Stimulated activated CD8-positive, alpha-beta memory T cell treated with anti-CD3 and anti-CD28 coated beads, Interleukin-12 subunit alpha, Interleukin-12 subunit beta, amount 100 ng/mL, for 24 hours (primary cell): ENCODE measurements at regions not wholly inside any gene's neighbourhood (a gene's known extent, or its start where the extent isn't known, plus 50 kb on each side); places are given as distances from the start of the nearest gene placed in this dataset.
"Not testable (repeated sequence)": the region's sequence is repeated elsewhere in the genome, so short reads cannot be mapped to it uniquely, and the experiment has no call there.

Experiments used
- DNase-seq: peaks from one replicate; pipeline ENCODE4 v3.0.0-alpha.2; 2020; ENCODE audit errors: extremely low read depth

DNA sequence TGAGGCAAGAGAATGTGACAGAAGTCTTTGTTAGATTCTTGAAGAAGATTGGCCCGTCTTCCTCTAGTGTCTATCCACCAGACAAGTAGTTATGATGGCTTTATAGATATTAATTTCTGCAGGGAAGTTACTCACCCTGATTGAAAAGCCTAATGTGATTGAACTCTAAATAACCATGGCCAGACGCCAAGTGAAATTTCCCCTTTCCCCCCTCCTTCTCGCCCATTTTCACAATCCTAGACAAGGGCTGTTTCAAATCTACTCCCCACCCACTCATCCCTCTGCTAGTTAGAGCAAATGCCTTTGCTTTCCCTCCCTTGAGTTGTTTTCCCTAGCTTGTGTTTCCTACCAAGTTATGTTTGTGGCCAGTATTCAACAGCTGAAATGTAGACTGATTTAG lies 182.5 kb downstream of the TMEM167A start:
- no peak for DNase-seq

DNA sequence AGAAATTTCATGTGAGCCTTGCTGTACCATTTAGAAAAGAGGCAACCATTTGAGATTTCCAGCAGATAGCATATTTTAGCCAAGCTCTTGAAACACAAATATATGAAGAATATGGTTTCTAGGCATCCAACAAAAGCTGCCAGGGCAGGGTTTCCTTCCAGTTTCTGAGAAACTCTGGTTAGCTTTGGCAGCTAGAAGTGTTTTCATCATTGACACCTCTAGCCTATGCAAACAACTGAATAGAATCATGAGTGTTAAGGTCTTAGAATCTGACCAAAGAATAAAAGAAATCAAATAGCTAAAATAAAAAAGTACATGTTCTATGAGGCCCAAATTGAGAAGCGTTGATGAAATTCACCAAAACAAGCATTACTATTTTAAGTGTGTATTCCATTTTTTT lies 188.1 kb downstream of the TMEM167A start:
- no peak for DNase-seq

DNA sequence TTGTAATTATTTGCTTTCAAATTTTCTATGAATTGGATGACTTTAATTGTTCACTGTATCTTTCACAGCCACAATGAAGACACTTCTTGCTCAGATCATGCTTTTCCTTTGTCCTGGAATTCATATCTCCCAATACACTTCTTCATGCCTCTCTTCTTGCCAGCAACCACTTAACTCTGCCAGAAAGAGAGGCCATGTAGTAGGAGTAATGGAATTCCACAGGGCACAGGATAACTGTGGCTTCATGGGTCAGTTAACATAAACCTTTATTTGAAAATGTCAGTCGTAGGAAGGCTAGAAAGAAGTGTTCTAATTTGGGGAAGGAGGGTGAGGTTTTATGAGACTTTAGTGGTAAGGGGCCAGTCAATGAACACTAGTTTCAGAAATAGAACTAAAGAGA lies 190.3 kb downstream of the TMEM167A start:
- no peak for DNase-seq

DNA sequence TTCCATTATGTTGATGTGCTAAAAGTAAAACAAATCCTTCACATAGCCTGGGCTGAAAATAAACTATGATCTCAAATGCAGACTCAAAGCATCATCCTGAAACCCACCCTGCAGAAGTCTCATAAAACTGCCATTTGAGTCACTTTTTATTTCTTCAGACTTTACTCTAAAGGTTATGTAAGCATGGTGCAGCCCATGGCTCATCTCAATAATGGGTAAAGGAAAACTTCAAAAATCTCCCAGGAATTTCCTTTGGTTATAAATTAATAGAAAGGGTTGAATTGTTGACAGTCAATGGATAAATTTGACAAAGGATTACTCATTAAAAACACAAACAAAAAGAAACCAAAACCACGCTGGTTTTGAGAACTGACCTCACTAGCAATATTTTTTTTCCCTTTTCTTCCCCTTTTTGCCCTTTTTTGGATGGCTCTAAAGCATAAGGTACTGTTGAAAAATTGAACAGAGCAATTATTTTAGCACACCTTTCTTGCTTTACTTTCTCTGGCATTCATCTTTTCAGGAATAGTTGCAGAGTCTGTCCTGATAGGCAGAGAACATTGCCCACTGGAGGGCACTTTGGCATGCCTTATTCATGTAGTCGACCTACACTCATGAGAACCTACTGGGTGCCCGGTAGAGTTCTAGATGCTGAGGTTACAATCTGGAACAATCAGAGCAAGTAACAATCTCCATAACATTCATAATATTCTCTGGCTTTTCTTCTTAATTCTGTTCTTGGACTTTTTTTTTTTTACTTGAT lies 191.4 kb downstream of the TMEM167A start:
- no peak for DNase-seq

DNA sequence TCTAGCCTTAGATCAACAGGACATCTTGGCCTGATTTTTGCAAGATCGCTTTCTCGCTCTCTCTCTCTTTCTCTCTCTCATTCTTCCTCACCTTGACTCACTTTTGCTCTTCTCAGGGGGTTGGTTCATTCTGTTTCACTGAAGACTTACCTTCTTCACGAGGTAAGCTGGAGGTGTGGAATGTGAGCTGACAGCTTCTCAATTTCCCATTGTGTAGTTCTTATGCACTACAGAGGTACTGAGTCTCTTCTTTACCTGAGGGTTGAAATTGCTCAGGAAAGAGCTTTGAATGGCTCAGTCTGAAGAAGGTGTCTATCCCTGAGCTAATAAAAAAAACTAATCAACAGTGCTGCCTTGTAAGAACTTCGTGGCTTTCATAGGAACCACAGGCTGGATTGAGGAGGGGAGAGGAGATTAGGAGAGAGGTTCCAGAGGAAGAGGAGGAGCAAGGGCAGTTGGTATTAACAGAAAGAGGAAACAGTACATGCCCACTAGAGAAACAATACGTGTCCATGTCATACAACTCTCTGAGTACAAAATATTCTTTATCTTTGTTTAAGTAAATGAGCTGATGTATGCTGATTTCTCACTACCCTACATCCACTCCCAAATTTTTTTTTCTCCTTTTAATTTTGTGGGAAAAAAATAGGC lies 192.2 kb downstream of the TMEM167A start:
- DNase-seq = no peak

DNA sequence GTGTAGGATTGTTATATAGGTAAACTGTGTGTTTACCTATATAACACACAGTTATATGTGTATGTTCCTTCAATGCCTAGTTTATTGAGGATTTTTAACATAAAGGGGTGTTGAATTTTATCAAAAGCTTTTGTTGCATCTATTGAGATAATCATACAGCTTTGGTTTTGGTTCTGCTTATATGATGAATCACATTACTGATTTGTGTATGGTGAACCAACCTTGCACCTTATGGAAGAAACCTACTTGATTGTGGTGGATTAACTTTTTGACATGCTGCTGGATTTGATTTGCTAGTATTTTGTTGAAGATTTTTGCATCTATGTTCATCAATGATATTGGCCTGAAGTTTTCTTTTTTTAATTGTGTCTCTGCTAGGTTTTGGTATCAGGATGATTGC lies 194.9 kb downstream of the TMEM167A start:
- no peak for DNase-seq

DNA sequence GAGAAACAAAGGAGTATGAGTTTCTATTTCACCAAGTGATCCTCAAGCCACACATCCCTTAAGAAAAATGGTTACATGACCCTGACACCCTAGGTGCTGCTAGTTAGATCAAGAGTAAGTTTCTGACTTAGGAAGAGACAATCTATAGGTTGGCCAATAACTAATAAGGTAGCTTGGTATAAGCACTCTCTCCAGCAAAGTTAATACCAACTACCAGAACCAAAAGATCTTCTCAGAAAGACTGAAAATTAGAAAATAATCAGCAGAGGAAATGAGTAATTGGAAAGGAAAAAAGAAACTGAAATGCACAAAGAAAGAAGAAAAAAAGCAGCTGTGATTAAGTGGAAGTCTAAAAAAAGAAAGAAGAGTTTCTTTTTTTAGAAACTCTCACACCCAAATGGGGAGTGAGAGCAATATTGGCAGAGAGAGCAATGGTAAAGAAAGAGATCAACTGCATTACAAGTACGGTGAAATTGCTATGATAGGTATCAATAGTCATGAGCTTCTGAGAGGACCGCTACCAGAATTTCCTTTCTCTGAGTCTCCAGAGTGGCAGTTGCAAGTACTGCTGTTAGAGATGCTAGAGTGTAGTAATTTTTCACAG lies 195.5 kb downstream of the TMEM167A start:
- no peak for DNase-seq

DNA sequence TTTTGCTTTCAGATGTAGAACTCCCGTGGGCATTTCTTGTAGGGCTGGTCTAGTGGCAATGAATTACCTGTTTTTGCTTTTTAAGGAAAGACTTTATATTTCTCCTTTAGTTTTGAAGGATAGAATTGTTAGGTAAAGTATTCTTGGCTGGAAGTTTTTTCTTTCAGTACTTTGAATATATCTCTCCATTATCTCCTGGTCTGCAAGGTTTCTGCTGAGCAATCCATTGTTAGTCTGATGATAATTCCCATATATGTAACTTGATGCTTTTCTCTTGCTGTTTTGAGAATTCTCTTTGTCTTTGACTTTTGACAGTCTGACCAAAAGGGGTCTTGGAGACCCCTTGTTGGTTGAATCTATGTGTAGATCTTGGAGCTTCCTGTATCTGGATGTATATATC lies 198.1 kb downstream of the TMEM167A start:
- no peak for DNase-seq

DNA sequence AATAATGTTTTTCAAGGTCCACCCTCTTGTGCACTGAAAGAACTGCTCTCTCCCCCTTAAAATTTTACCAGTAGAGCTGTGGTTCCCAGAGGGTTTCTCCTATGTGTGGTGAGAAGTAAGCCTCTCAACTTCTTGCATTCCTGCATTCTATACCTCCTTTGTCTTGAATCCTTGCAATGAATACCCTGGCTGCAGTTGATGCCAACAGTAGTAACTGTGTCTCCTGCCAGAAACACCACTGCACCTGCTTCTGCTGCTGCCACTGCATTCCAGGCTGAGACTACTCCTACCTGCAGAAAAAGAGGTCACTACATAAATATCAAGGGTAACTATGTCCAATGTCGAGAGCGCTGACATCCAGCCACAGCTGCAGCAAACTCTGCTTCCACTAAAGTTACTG lies 203.7 kb downstream of the TMEM167A start:
- no peak for DNase-seq

DNA sequence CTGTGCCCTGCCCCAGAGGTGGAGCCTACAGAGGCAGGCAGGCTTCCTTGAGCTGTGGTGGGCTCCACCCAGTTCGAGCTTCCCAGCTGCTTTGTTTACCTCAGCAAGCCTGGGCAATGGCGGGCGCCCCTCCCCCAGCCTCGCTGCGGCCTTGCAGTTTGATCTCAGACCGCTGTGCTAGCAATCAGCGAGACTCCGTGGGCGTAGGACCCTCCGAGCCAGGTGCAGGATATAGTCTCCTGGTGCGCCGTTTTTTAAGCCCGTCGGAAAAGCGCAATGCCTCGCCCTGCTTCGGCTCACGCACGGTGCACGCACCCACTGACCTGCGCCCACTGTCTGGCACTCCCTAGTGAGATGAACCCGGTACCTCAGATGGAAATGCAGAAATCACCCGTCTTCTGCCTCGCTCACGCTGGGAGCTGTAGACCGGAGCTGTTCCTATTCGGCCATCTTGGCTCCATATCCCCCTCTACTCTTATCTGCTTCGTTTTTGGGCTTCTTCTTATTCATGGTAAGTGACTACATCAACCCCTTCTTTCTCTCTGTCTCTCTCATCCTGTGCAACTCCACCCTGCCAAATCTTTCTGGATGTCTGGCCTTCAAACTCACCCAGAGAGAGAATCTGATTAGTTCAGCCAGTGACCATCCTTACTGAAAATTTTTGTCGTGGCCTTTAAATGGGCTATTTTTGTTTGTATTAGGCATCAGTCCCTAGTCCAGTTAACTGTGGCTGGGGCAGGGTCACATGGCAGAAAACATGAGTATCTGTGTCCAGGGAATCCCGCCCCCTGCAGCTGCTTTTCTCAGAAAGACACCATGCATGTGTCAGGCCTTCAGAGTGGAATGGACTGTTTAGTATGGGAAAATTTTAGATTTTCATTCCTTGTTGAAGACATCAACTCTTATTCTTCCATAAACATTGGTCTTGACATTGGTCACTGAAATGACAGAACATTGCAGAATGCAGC lies 204.6 kb downstream of the TMEM167A start:
- DNase-seq = not testable (repeated sequence)

DNA sequence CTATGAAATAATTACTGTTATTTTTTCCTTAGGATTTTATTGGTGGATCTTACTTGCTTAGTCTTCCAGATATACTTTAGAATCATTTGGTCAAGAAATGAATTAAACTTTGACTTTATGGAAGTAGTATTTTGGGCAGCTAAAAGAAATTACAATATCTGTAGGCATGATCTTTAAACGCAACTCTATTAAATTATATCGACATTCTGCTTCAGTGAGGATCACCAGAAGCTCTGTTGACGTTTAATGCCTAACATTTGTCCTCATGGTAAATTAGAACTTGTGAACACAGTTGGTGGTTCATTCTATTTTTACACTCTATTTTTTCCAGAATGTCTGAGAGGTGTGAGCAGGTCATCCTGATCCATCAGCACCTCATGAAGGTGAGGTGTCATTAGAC lies 211.6 kb downstream of the TMEM167A start:
- no peak for DNase-seq

DNA sequence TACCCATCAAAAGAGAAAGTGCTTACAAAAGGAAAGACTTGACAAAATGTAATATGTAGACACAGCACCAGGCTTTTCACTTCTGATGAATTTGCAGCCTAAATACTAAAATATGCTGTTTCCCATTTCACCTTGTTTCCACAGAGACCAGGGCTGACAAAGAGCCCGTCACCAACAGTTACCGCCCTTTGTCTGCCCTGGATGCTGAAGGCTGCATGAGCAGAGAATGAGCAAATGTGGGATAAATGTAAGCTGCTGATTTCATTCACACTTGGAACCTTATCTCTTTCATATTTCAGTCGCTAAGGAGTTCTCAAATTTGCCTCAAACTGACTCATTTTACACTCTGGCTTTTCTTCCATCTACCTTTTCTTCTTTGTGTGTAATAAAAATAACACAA lies 213.9 kb downstream of the TMEM167A start:
- DNase-seq = no peak

DNA sequence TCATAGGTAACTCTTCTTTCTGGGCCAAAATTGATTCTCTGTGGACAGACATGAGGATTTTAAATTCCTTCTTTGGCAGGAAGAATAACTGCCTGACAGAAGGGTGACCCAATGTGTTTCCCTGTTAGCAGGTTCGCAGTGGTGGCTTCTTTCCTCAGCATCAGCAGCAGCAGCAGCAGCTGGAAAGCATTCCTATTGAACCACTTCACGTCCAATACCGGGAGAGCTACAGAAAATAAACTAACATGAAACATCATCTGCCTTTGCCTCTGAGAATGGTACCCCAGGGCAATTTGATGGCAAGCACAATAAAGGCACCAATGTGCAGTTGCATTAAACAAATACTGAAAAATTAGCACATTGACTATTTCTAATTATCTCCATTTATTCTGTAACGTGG lies 214.5 kb downstream of the TMEM167A start:
- no peak for DNase-seq

DNA sequence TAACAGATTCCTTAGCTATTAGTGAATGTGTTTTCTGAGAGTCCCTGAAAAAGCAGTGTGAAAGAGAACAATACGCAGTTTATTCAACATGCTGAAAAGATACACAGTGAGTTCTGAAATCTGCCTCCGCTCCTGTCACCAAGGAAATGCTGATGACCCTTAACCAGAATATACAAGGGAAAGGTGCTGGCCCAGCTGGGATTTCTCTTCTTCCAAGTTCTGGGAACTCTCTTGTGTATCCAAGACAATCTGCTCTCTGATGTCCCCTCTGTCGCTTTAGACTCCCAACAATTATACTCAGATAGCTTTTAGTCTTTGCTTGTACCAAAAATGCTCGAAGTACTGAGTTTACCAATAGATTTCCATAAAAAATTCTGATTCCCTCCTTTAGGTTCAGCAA lies 214.9 kb downstream of the TMEM167A start:
- no peak for DNase-seq

DNA sequence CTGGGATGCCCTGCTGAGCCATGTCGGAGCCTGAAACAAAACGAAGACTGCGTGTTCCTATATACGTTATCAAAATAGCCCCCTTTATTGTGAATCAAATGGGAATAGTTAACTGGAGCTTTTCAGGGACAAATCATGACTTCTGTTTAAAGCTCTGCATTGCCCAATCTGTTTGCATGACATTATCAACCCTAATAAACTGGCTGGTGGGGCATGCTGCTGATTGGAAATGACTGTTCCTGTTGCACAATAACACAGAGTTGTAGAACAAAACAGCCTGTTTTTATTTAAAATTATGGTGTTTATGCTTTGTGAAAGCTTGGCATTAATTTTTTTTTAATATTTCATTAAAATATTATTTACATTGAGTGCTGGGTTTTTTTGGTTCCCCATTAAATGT lies 215.5 kb downstream of the TMEM167A start:
- DNase-seq = no peak

DNA sequence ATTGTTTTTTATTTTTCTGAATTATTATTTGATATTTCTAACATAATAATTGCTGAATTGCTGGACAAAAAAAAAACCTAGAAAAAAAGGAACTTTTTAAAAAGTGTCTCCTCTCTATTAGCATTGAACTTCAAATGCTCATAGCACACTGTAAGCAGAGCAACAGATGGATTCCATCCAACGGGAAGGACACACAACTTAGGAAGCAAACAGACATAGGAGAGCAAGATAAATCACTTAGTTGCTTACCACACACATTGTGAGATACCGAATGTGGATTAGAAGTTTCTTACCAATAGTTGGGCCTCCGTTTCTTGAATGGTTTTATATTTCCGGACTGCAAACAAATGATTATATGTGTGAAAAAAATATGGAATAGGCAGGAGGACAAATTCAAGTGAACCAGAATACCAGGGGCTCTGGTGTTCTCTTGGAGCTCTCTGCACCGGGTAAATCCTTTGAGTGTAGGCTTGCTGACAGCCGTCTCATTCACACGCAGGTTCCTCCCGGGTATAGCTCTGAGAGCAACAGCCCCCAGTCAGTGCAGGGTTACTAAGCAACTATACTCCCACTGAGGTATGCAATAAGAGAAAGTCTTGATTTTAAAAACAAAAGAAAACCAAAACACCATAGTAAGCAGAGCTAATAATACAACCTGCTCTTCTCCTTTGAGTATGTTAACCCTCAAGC lies 217.6 kb downstream of the TMEM167A start:
- no peak for DNase-seq

DNA sequence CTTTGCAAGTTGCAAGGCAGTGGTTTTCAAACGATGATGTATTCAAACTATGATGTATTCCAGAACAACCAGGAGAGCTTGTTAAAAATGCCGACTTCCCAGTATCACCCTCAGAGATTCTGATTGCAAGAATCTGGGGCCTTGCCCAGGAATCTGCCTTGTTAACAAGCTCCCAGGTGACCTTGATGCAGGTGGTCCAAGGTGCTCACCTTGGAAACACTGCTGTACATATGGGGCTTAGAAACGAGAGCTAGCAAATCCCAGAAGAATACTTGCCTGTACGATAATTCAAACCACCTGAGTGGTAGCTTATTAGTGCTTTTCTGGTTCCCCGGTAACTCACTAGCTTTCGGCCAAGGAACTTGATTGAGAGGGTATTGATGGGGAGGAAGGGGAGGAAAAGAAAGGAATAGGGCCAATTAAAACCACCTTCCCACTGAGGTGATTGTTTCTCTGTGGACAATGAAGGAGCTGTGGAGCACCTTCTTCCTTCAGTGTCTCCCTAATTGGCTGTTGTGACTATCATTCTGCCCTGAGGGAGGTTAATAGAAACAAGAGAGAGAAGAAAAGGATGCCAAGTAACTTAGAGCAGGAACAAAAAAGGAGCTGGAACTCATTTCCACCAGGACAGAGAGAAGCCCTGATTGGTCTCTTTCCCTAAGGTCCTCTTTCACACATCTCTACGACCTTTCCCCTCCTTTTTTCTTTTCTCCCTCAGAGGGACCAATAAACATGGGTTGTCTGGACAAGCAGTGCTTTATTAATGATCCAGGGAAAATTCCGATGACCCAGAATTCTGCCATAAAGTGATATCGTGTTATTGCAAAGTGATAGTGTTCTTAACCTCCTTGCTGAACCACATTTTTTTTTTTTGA lies 218.8 kb downstream of the TMEM167A start:
- no peak for DNase-seq

DNA sequence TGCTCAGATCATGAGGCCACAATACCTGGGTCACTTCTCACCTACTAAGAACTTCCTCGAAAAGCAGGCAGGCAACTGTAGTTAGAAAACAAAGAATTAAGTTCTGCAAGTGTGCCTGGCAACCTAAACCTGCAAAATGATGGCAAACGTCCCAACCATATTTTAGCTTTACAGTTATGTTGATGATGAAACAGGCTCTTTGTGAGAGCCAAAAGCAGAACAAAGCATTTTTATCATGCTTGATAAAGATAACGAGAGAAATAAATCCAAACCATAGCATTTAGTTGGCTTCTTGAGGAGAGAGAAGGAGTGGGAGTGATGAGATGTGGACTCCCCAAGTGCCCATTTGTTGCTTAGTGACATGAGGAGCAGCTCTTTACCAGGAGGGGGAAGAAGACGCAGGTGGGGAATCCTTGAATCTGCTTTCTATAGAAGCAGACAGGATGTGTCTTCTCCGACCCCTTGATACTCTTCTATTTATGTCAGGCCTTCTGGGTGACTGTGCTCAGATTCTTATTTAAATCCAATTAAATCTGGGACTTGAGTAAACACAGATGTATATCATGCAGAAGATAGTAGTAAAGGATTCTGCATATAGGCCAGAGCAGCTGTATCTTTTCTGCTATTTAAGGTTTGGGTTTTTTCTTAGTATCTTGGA lies 221.2 kb downstream of the TMEM167A start:
- DNase-seq = no peak

DNA sequence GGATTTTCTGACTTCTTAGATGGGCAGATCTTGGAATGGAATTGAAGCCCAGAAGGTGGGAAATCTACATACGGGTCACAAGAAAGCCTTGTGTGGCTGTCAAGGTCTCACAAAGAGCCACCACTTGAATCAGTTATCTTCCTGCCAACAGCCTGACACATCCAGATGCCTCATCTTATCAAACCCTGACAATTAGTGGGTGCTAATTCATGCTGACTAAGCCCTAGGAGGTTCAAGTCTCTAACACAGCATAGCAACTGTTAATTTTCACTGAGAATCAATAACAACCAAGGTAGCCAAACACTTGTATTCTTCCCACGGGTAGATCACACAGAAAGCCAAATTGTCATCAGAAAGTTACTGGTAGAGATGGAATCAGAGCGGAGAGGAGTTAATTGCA lies 222.2 kb downstream of the TMEM167A start:
- DNase-seq = no peak

DNA sequence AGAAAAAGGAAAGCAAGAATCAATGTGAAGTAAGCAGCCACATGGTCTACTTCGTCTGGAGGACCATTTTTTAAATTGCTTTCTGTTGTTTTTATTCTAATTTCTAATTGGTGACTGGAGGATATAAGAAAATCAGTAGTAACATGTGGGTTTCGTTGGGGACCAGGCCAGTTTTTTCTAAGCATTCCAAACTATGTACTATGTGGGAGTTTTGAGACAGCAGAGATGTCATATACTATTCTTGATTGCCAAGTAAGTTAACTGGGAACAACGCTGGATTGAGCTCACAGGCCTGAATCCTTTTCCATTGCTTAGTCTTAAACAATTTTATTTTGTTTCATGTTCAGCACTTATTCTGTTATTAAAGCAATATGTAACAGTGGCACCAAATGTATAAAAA lies 225.7 kb downstream of the TMEM167A start:
- no peak for DNase-seq
